ENCODE measurements at regions not wholly inside any gene's neighbourhood (a gene's known extent, or its start where the extent isn't known, plus 50 kb on each side); places are given as distances from the start of the nearest gene placed in this dataset.
A peak's percentile ranks its signal among the peaks of the same experiment; 100 is the strongest.

DNA sequence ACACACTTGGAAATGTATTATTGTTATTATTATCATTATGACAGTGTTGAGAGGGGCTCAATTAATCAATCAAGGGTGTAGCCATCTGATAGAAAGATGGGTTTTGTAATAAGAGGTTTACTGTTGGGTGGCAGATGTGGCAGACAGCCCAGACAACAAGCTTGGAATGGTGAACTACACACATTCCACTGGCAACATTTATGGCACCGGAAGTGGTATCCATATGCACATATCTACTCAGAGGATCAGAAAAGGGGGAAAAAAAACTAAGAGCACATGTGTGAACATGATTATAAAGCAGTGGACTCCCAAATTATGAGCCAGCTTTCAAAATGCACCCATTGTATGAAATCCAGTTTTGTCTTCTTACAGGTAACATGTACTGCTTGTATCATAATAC lies 125.9 kb upstream of the ARX start:
- H3F3A ChIP-seq (ENCODE audit: insufficient read depth), result no peaks in the 10 kb centered on the region

DNA sequence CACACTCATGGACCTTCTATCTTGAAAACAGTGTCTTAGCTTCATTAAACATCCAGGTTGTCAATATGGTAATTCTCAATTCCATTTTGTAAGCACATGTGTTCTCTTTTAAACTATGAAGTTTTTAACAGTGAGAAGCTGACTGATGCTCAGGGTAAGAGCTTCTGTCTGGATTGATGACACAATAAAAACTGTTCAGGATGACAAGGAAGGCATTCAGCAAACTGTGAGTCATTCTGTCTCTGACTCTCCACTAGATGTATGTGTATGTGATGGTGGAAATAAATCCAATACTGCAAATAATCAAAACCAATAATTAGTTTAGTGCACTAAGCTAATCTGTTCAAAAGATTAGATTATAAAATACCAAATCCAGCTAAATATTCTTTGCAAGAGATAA lies 115.3 kb upstream of the ARX start:
- TF ChIP-seq EZH2 (IDR thresholded peaks at IDR 0.05; ENCODE audit: insufficient read depth, poor library complexity, severe bottlenecking) (no peak), EZH2phosphoT487 (IDR thresholded peaks at IDR 0.05; ENCODE audit: insufficient read depth, low read depth) (no peak)
- H3K79me2 ChIP-seq (ENCODE audit: insufficient read depth), result no peaks in the 10 kb centered on the region
- no peaks in the 10 kb centered on the region for H3K27me3 ChIP-seq (replicated peaks; ENCODE audit: insufficient read depth)
- H4K20me1 ChIP-seq (ENCODE audit: insufficient read depth), result no peaks in the 10 kb centered on the region
- no peaks in the 10 kb centered on the region for H3K4me1 ChIP-seq (ENCODE audit: insufficient read depth)
- no peak overlapping the region for H2AFZ ChIP-seq
- no peaks in the 10 kb centered on the region for H3F3A ChIP-seq (ENCODE audit: insufficient read depth)
- no peaks in the 10 kb centered on the region for H3K9me2 ChIP-seq (ENCODE audit: insufficient read depth)
- DNase-seq, result peak; percentile 20
- H3K9ac ChIP-seq, result no peak overlapping the region
- in situ Hi-C loops (cut with MboI), result loop anchor here (25.0 kb wide), 1 partner anchor 294 kb away; no protein-coding TSS in a partner anchor
- H3K4me3 ChIP-seq, result no peak overlapping the region
- H3K36me3 ChIP-seq (ENCODE audit: low read depth), result no peaks in the 10 kb centered on the region
- no peak overlapping the region for H3K27ac ChIP-seq
- H3K9me3 ChIP-seq (ENCODE audit: low read depth), result no peaks in the 10 kb centered on the region
- no peak overlapping the region for H3K4me2 ChIP-seq (ENCODE audit: unreplicated experiment)

More for the DNA sequence above, 125.9 kb upstream of the ARX start:
- Histone ChIP-seq H3K4me2 (ENCODE audit: unreplicated experiment) (no peak overlapping the region), H3K36me3 (ENCODE audit: low read depth) (no peaks in the 10 kb centered on the region), H2AFZ (no peak overlapping the region), H3K4me3 (no peak overlapping the region), H4K20me1 (ENCODE audit: insufficient read depth) (no peaks in the 10 kb centered on the region), H3K4me1 (ENCODE audit: insufficient read depth) (no peaks in the 10 kb centered on the region), H3K9me2 (ENCODE audit: insufficient read depth) (no peaks in the 10 kb centered on the region), H3K27me3 (replicated peaks; ENCODE audit: insufficient read depth) (peaks cover 6% of the 10 kb centered on the region; the same call in 1 of the 2 replicates), H3K79me2 (ENCODE audit: insufficient read depth) (no peaks in the 10 kb centered on the region), H3K9me3 (ENCODE audit: low read depth) (no peaks in the 10 kb centered on the region), H3K27ac (no peak overlapping the region), H3K9ac (no peak overlapping the region)
- in situ Hi-C loops (cut with MboI), result loop anchor here (25.0 kb wide), 1 partner anchor 304 kb away; no protein-coding TSS in a partner anchor
- no peak for DNase-seq
- no peak for TF ChIP-seq EZH2 (IDR thresholded peaks at IDR 0.05; ENCODE audit: insufficient read depth, poor library complexity, severe bottlenecking)
- TF ChIP-seq EZH2phosphoT487 (IDR thresholded peaks at IDR 0.05; ENCODE audit: insufficient read depth, low read depth), result no peak
- WGBS, 2 experiments (ENCODE audit: low coverage in 1 of 2, low lambda C conversion rate in 2 of 2, missing lambda C conversion rate in 2 of 2), result 0 to 13% methylated on average over 1 of the region's 1 CpG

DNA sequence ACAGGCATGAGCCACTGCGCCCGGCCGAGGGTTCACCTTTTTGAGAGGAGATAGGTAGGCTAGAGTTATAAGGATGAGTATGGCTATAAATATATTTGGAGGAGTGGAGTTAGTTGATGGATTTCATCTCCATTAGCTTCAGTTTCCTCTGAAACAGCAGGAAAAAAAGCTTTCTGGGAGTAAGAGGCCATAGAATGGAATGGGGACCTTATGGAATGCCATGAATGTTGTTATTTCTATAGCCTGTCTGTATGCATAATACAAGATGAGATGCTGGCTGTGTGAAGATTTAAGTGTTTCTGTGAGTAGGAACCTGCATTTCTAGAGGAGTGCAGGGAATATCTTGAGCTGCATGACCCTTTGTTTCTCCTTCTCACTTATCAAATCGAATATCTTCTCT lies 114.9 kb upstream of the ARX start:
- Histone ChIP-seq H3K9me3 (ENCODE audit: low read depth) (no peaks in the 10 kb centered on the region), H3K4me1 (ENCODE audit: insufficient read depth) (no peaks in the 10 kb centered on the region), H3K27me3 (replicated peaks; ENCODE audit: insufficient read depth) (no peaks in the 10 kb centered on the region), H3F3A (ENCODE audit: insufficient read depth) (no peaks in the 10 kb centered on the region), H4K20me1 (ENCODE audit: insufficient read depth) (no peaks in the 10 kb centered on the region), H3K79me2 (ENCODE audit: insufficient read depth) (no peaks in the 10 kb centered on the region), H3K4me2 (ENCODE audit: unreplicated experiment) (no peak overlapping the region), H3K36me3 (ENCODE audit: low read depth) (no peaks in the 10 kb centered on the region), H3K9ac (no peak overlapping the region), H3K9me2 (ENCODE audit: insufficient read depth) (no peaks in the 10 kb centered on the region), H2AFZ (no peak overlapping the region), H3K27ac (no peak overlapping the region), H3K4me3 (no peak overlapping the region)
- DNase-seq, result no peak
- TF ChIP-seq EZH2 (IDR thresholded peaks at IDR 0.05; ENCODE audit: insufficient read depth, poor library complexity, severe bottlenecking) (no peak), EZH2phosphoT487 (IDR thresholded peaks at IDR 0.05; ENCODE audit: insufficient read depth, low read depth) (no peak)
- in situ Hi-C loops (cut with MboI), result loop anchor here (25.0 kb wide), 1 partner anchor 293 kb away; no protein-coding TSS in a partner anchor
- WGBS, 2 experiments (ENCODE audit: low coverage in 1 of 2, low lambda C conversion rate in 2 of 2, missing lambda C conversion rate in 2 of 2), result 86 to 100% methylated on average over 3 to 4 of the region's 4 CpGs

DNA sequence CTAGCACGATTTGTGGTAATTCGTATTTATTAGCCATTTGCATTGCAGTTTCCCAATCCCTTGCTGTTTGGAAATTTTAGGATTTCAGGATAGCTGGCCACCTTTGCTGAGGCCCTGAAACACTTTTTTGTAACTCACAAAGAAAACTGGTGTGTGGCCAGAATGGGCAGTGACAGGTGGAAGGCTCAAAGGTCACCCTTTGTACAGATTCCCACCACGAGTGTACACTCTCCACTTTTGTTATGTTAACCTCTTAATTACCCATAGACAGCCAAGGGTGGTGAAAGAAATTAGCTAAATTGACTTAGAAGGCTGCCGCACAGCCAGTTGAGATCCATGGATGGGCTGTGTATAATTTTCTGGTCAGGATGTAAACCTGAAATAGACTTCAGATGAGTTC lies 109.7 kb upstream of the ARX start:
- no peaks in the 10 kb centered on the region for H3K36me3 ChIP-seq (ENCODE audit: low read depth)
- TF ChIP-seq EZH2phosphoT487 (IDR thresholded peaks at IDR 0.05; ENCODE audit: insufficient read depth, low read depth) (no peak), EZH2 (IDR thresholded peaks at IDR 0.05; ENCODE audit: insufficient read depth, poor library complexity, severe bottlenecking) (no peak)
- DNase-seq, result no peak
- H3K4me3 ChIP-seq, result no peak overlapping the region
- no peaks in the 10 kb centered on the region for H3K79me2 ChIP-seq (ENCODE audit: insufficient read depth)
- H4K20me1 ChIP-seq (ENCODE audit: insufficient read depth), result no peaks in the 10 kb centered on the region
- no peak overlapping the region for H3K9ac ChIP-seq
- no peaks in the 10 kb centered on the region for H3K4me1 ChIP-seq (ENCODE audit: insufficient read depth)
- H2AFZ ChIP-seq, result no peak overlapping the region
- no peaks in the 10 kb centered on the region for H3K27me3 ChIP-seq (replicated peaks; ENCODE audit: insufficient read depth)
- no peak overlapping the region for H3K4me2 ChIP-seq (ENCODE audit: unreplicated experiment)
- in situ Hi-C loops (cut with MboI), result loop anchor here (25.0 kb wide), 1 partner anchor 288 kb away; no protein-coding TSS in a partner anchor
- no peak overlapping the region for H3K27ac ChIP-seq
- H3F3A ChIP-seq (ENCODE audit: insufficient read depth), result no peaks in the 10 kb centered on the region
- 45 to 49% methylated on average over 4 of the region's 4 CpGs for WGBS, 2 experiments (ENCODE audit: low coverage in 1 of 2, low lambda C conversion rate in 2 of 2, missing lambda C conversion rate in 2 of 2)
- no peaks in the 10 kb centered on the region for H3K9me2 ChIP-seq (ENCODE audit: insufficient read depth)
- no peaks in the 10 kb centered on the region for H3K9me3 ChIP-seq (ENCODE audit: low read depth)

DNA sequence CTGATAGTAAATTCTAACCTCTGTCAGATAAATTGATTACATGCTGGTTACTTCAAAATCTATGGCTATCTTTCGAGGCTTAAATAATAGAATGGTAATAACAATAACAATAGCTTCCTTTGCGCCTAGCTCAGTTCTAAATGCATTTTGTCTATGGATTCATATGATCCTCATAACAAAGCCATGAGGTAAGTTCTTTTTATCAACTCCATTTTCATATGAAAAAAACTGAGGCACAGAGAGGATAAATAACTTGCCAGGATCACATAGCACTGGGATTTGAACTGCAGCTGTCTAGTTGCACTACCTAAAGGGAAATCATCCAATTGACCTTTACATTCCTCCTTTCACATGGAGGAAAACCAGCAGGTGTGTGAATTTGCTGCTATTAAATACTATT lies 108.6 kb upstream of the ARX start:
- Histone ChIP-seq H3K9me3 (ENCODE audit: low read depth) (no peaks in the 10 kb centered on the region), H3K9me2 (ENCODE audit: insufficient read depth) (no peaks in the 10 kb centered on the region), H4K20me1 (ENCODE audit: insufficient read depth) (no peaks in the 10 kb centered on the region), H2AFZ (no peak overlapping the region), H3K36me3 (ENCODE audit: low read depth) (no peaks in the 10 kb centered on the region), H3K27ac (no peak overlapping the region), H3K9ac (no peak overlapping the region), H3K4me1 (ENCODE audit: insufficient read depth) (no peaks in the 10 kb centered on the region), H3K4me2 (ENCODE audit: unreplicated experiment) (no peak overlapping the region), H3F3A (ENCODE audit: insufficient read depth) (no peaks in the 10 kb centered on the region), H3K79me2 (ENCODE audit: insufficient read depth) (no peaks in the 10 kb centered on the region), H3K27me3 (replicated peaks; ENCODE audit: insufficient read depth) (no peaks in the 10 kb centered on the region), H3K4me3 (no peak overlapping the region)
- TF ChIP-seq EZH2phosphoT487 (IDR thresholded peaks at IDR 0.05; ENCODE audit: insufficient read depth, low read depth), result no peak
- TF ChIP-seq EZH2 (IDR thresholded peaks at IDR 0.05; ENCODE audit: insufficient read depth, poor library complexity, severe bottlenecking), result no peak
- in situ Hi-C loops (cut with MboI), result no loop called here
- no peak for DNase-seq
- 26 to 53% methylated on average over 2 of the region's 2 CpGs for WGBS, 2 experiments (ENCODE audit: low coverage in 1 of 2, low lambda C conversion rate in 2 of 2, missing lambda C conversion rate in 2 of 2)

Measured in GM23248 (cell line).